ENCODE measurements at regions not wholly inside any gene's neighbourhood (a gene's known extent, or its start where the extent isn't known, plus 50 kb on each side); places are given as distances from the start of the nearest gene placed in this dataset.

DNA sequence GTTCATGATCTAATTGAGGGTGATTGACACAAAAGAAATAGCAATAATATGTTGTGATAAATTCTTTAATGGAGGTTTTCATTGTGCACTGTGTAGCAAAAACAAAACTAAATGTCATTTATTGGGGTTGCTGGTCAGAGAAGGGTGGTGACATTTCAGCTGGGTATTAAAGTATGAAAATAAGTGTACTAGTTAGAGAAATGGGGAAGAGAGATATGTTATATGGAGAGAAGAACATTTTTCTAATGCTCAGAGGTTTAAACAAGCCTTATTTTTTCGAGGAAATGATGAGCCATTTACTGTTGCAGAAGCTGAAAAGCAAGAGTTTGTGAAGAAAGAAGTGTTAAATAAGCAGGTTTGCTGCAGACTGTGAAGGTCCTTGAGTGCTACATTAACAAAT, 142.7 kb upstream of the PAQR3 start:
- H3K27ac ChIP-seq: no peak overlapping the region
- H3K36me3 ChIP-seq: no peaks in the 10 kb centered on the region
- no peaks in the 10 kb centered on the region for H3K9me3 ChIP-seq (replicated peaks)
- DNase-seq (ENCODE audit: low read depth in 1 of 2, low spot score in 2 of 2): no peak
- no peaks in the 10 kb centered on the region for H3K4me1 ChIP-seq (replicated peaks)
- H3K27me3 ChIP-seq (replicated peaks): no peaks in the 10 kb centered on the region
- H3K4me3 ChIP-seq: no peak overlapping the region

DNA sequence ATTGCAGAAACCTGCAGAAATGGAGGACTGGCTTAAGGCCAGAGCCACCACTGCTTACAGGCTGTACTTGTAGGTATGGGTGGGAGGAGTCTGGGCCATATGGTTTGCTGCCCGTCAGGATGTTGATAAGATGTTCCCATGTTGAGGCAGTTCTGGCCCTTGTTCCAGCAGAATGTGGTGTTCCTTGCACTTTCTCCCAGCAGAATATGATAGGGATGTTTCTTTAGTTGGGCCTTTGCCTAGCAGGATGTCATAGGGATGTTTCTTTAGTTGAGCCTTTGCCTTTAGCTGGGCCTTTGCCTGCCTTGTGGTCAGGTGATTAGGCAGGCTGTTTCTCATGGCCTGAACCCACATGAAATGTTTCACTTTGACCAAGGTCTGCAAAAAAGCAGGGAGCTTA, 139.1 kb upstream of the PAQR3 start:
- no peaks in the 10 kb centered on the region for H3K4me1 ChIP-seq (replicated peaks)
- no peaks in the 10 kb centered on the region for H3K27me3 ChIP-seq (replicated peaks)
- H3K4me3 ChIP-seq: no peak overlapping the region
- no peaks in the 10 kb centered on the region for H3K36me3 ChIP-seq
- DNase-seq (ENCODE audit: low read depth in 1 of 2, low spot score in 2 of 2): no peak
- H3K9me3 ChIP-seq (replicated peaks): no peaks in the 10 kb centered on the region
- no peak overlapping the region for H3K27ac ChIP-seq

DNA sequence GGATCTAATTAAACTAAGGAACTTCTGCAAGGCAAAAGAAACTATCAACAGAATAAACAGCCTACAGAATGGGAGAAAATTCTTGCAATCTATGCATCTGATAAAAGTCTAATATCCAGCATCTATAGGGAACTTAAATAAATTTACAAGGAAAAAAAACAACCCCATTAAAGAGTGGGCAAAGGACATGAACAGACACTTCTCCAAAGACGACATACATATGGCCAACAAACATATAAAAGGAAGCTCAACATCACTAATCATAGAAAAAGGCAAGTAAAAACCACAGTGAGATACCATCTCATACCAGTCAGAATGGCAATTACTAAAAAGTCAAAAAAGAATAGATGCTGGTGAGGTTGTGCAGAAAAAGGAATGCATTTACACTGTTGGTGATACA, 134.8 kb upstream of the PAQR3 start:
- no peaks in the 10 kb centered on the region for H3K36me3 ChIP-seq

DNA sequence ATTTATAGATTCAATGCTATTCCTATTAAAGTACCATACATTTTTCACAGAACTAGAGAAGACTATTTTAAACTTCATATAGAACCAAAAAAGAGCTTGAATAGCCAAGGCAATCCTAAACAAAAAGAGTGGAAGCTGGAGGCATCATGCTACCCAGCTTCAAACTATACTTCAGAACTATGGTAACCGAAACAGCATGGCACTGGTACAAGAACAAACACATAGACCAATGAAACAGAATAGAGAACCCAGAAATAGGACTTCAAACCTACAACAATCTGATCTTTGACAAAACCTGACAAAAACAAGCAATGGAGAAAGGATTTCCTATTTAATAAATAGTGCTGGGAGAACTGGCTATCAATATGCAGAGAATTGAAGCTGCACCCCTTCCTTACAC, 134.2 kb upstream of the PAQR3 start:
- Histone ChIP-seq H3K36me3 (no peaks in the 10 kb centered on the region), H3K4me3 (no peak overlapping the region), H3K27me3 (replicated peaks) (no peaks in the 10 kb centered on the region), H3K27ac (no peak overlapping the region), H3K9me3 (replicated peaks) (no peaks in the 10 kb centered on the region), H3K4me1 (replicated peaks) (no peaks in the 10 kb centered on the region)
- DNase-seq (ENCODE audit: low read depth in 1 of 2, low spot score in 2 of 2): no peak

More for the DNA sequence above, 134.8 kb upstream of the PAQR3 start:
- Histone ChIP-seq H3K4me1 (replicated peaks) (no peaks in the 10 kb centered on the region), H3K9me3 (replicated peaks) (no peaks in the 10 kb centered on the region), H3K27me3 (replicated peaks) (no peaks in the 10 kb centered on the region), H3K4me3 (no peak overlapping the region), H3K27ac (no peak overlapping the region)
- DNase-seq (ENCODE audit: low read depth in 1 of 2, low spot score in 2 of 2): no peak

DNA sequence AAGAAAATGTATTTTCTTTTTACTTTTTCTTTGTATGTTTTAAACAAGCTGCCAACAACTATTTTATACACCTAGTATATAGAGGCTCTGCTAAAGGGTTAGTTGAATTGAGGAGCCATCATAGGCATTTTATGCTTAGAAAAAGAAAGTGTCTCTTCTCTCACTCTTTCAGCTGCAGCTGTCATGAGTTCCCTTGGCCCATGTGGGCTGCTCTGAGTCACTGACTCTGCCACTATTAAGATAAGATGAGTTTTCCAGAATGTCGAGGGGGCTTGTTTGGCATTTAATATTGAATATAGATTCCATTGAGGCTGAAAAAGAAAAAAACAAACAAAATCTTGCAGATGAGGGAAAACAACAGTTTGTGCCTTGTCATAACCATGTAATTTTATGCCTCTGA, 126.0 kb upstream of the PAQR3 start:
- Histone ChIP-seq H3K36me3 (no peaks in the 10 kb centered on the region), H3K9me3 (replicated peaks) (no peaks in the 10 kb centered on the region), H3K4me3 (no peak overlapping the region), H3K4me1 (replicated peaks) (no peaks in the 10 kb centered on the region), H3K27me3 (replicated peaks) (no peaks in the 10 kb centered on the region), H3K27ac (no peak overlapping the region)
- DNase-seq (ENCODE audit: low read depth in 1 of 2, low spot score in 2 of 2): no peak

DNA sequence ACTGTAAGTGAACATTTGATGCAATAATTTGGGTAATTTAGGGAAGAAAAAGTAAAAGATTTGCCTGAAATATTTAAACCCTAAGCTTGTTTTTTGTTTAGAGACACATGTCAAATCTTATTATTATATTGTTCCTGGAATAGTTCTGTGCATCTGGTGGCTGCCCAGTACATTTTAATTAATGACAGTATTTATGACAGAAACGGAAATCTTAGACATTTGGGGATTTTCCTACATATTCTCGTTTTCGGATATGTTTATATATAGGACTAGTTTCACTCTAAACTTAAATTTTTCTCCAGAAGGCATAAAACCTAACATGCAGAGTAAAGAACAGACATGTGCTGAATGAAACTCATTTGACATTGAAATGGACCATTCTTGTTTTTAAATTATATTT, 125.6 kb upstream of the PAQR3 start:
- H3K27ac ChIP-seq: no peak overlapping the region
- H3K36me3 ChIP-seq: no peaks in the 10 kb centered on the region
- DNase-seq (ENCODE audit: low read depth in 1 of 2, low spot score in 2 of 2): no peak
- H3K4me3 ChIP-seq: no peak overlapping the region
- H3K4me1 ChIP-seq (replicated peaks): no peaks in the 10 kb centered on the region
- H3K27me3 ChIP-seq (replicated peaks): no peaks in the 10 kb centered on the region
- no peaks in the 10 kb centered on the region for H3K9me3 ChIP-seq (replicated peaks)

DNA sequence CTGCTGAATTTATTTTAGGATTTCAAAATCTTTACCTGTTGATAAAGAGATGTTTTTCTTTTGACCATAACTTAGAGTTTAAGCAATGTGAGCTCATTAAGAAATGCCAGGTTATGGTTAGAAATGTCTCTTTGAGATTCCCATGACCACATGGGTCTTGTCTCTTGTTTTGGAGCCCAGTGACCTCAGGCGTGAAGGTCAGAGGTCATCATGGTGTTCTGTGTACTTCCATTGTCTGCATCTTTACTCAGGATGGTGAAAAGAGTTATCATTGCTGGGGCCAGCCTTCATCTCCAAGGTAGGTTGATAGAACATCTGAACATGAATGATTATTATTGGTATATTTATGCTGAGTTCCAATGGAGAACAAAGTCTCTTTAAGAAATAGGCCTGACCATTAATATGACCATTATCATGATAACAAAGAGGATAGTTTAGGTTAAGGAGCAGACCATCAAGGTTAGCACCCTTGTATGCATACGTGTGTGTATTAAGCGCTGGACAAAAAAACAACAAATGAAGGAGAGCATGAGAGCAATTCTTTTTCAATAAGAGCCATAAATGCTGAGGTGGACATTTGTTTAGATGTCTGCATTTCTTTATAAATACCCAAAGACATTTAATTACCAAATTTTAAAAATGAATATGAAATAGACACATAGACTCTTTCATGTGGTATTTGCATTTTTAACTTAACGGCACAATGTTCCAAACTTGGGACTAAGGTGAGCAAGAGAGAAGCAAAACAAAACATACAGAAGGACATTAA, 120.6 kb upstream of the PAQR3 start:
- Histone ChIP-seq H3K27me3 (replicated peaks) (no peaks in the 10 kb centered on the region), H3K9me3 (replicated peaks) (no peaks in the 10 kb centered on the region), H3K36me3 (no peaks in the 10 kb centered on the region), H3K4me3 (no peak overlapping the region), H3K27ac (no peak overlapping the region), H3K4me1 (replicated peaks) (no peaks in the 10 kb centered on the region)
- DNase-seq (ENCODE audit: low read depth in 1 of 2, low spot score in 2 of 2): no peak

DNA sequence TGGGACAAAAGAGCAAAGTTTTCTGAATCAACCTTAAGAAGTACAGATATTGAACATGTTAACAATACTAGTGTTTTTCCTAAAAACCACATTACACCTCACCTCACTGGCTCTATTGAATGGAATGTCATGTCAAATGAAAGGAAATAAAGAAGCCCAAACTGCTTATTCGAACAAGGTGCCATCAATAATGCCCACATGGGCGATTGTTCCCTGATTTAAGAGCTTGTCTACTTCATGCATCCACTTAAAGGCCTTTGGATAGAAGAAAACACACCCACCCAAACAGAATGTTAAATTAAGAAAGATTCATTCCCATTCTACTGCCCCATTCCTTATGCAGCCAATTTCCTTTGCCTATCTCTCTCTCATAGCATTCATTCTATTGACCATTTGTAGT, 118.5 kb upstream of the PAQR3 start:
- H3K4me1 ChIP-seq (replicated peaks): no peaks in the 10 kb centered on the region
- H3K36me3 ChIP-seq: no peaks in the 10 kb centered on the region
- no peak for DNase-seq (ENCODE audit: low read depth in 1 of 2, low spot score in 2 of 2)
- no peaks in the 10 kb centered on the region; the same call in 1 of the 2 replicates for H3K27me3 ChIP-seq (replicated peaks)
- H3K4me3 ChIP-seq: no peak overlapping the region
- H3K27ac ChIP-seq: no peak overlapping the region
- H3K9me3 ChIP-seq (replicated peaks): no peaks in the 10 kb centered on the region

DNA sequence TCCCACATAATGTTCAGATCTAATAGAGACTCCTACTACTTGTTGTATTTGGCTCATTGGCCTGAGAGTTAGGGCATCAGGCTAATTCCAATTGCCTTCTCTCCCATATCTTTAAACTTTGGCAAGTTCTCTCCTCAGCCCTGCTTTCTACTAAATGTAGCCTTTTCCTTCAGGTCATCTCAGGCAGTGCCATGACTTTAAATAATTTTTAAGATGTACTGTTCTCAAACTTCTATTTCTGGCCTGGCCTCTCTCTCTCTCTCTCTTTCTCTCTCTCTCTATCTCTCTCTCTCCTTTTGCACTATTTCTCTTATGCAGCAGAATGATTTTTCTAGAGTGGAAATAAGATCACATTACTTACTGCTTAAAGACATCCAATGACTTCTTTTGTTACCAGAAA, 114.5 kb upstream of the PAQR3 start:
- Histone ChIP-seq H3K4me3 (no peak overlapping the region), H3K27me3 (replicated peaks) (no peaks in the 10 kb centered on the region; the same call in 1 of the 2 replicates), H3K4me1 (replicated peaks) (no peaks in the 10 kb centered on the region), H3K9me3 (replicated peaks) (no peaks in the 10 kb centered on the region), H3K27ac (no peak overlapping the region), H3K36me3 (no peaks in the 10 kb centered on the region)
- no peak for DNase-seq (ENCODE audit: low read depth in 1 of 2, low spot score in 2 of 2)

DNA sequence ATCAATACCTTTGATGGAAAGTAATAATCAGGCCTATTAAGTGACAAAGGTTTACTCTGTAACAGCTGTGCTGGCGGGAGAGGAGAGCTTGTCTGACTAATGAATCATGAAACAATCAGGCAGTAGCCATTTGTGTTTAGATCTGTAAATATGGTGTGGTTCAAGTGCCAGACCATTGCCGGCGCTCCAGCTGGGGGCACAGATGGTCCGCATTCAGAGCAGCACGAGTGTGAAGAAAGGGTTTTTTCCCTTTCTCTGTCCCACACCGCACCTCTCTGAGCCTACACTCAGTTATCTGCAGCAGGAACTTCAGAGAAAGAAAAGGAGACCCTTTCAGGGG, 111.3 kb upstream of the PAQR3 start:
- Histone ChIP-seq H3K4me1 (replicated peaks) (peaks cover 6% of the 10 kb centered on the region; the same call in 1 of the 2 replicates), H3K36me3 (no peaks in the 10 kb centered on the region), H3K4me3 (no peak overlapping the region), H3K27ac (no peak overlapping the region), H3K9me3 (replicated peaks) (no peaks in the 10 kb centered on the region), H3K27me3 (replicated peaks) (no peaks in the 10 kb centered on the region; the same call in 1 of the 2 replicates)
- no peak for DNase-seq (ENCODE audit: low read depth in 1 of 2, low spot score in 2 of 2)

DNA sequence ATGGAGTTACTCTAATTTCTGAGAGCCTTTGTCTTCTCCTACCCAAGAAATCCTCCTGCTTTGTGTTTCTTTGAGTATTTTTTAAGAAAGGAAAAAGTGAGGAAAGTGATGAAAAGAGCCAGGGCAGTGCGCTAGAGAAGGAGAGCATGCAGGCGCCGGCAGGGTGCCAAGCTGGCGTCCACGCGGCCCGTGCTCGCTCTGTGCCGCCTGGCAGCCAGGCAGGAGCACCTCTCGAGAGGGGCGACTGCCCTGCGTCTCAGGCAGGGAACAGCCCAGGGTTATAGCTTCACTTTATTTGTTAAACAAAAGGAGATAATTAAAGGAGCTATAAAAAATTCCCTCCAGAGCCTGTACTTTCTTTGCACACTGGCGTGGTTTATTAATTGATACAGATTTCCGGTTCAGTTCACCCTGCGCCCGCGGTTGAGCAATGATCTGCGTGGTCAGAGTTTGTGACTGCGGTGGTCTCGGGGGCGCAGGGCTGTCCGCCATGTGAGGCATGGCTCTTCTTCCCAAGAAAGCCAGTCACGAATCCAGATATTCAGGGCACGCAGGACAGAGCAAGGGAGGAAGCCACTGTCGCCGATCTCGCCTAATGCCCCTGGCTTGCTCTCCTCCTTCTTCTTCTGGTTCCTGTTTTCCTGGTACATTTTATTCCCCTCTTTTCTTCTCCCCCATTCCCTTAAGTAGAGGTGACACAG, 110.8 kb upstream of the PAQR3 start:
- no peak for DNase-seq (ENCODE audit: low read depth in 1 of 2, low spot score in 2 of 2)
- H3K9me3 ChIP-seq (replicated peaks): no peaks in the 10 kb centered on the region
- no peak overlapping the region for H3K4me3 ChIP-seq
- H3K27ac ChIP-seq: no peak overlapping the region
- peaks cover 6% of the 10 kb centered on the region; the same call in 1 of the 2 replicates for H3K4me1 ChIP-seq (replicated peaks)
- no peaks in the 10 kb centered on the region; the same call in 1 of the 2 replicates for H3K27me3 ChIP-seq (replicated peaks)
- no peaks in the 10 kb centered on the region for H3K36me3 ChIP-seq

DNA sequence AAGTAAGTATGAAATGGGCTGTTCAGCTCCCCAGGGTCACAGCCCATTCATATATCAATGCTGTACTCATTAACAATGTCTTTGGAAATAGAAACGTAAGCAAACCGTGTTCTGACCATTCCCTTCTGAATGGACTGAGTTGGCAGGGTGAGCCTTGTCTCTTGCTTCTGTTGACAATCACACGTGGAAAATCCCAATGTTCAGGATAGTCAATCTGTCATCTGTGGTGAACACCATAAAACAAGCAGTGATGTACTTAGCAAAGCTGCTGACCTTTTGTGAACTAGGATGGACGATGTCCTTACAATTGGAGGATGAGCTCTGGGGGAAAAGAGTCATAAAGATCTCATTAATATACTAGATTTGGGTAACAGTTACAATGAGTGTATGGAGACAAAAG, 109.6 kb upstream of the PAQR3 start:
- no peak for DNase-seq (ENCODE audit: low read depth in 1 of 2, low spot score in 2 of 2)
- H3K4me1 ChIP-seq (replicated peaks): peaks cover 6% of the 10 kb centered on the region; the same call in 1 of the 2 replicates
- no peaks in the 10 kb centered on the region for H3K9me3 ChIP-seq (replicated peaks)
- H3K27ac ChIP-seq: no peak overlapping the region
- no peaks in the 10 kb centered on the region for H3K36me3 ChIP-seq
- no peak overlapping the region for H3K4me3 ChIP-seq
- no peaks in the 10 kb centered on the region; the same call in 1 of the 2 replicates for H3K27me3 ChIP-seq (replicated peaks)

DNA sequence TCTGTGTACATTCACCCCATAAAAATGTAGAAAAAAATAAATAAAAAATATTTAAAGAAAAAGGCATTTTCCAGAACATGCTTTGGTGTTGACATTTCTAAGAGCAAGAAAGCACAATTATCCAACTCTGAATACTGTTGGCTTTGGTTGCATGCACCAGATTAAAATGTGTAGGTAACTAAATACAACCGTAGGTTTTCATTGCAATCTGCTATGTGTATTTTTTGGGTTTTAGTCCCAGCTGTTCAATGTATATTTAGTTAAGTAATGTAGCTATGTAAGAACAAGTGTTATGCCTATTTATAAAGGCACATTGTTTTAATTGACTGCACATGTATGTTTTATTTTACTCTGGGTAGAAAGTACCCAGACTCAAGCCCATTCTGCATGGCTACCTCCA, 108.1 kb upstream of the PAQR3 start:
- Histone ChIP-seq H3K27me3 (replicated peaks) (no peaks in the 10 kb centered on the region), H3K4me1 (replicated peaks) (peaks cover 6% of the 10 kb centered on the region; the same call in 1 of the 2 replicates), H3K9me3 (replicated peaks) (no peaks in the 10 kb centered on the region), H3K27ac (no peak overlapping the region), H3K4me3 (no peak overlapping the region), H3K36me3 (no peaks in the 10 kb centered on the region)
- no peak for DNase-seq (ENCODE audit: low read depth in 1 of 2, low spot score in 2 of 2)

DNA sequence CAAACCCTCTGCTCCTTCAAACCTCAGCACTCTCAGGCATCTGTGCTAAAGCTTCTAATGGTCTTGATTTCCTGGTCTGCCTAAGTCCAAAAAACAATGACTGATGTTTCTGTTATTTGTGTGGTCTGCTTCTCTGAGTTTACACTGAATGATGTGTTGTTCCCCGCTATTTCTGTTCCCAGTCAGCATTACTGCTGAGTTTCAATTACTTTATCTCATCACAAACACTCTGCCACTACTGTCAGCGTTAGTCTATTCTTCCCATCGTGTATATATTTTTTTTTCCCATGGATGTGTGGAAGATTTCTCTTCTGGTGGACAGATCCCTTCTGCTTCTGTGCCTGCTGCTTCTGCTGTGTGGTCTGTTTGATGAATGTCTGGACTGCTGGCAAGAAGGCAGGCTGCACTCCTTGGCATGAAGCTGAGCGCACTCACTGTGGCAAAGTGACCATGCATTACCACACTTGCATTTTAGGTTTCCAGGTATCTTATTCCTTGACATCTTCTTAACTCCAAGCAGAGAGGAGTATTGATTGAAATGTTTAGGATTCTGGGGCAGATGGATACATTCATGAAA, 106.9 kb upstream of the PAQR3 start:
- no peaks in the 10 kb centered on the region for H3K9me3 ChIP-seq (replicated peaks)
- H3K4me1 ChIP-seq (replicated peaks): peaks cover 6% of the 10 kb centered on the region; the same call in 1 of the 2 replicates
- H3K36me3 ChIP-seq: no peaks in the 10 kb centered on the region
- no peak overlapping the region for H3K4me3 ChIP-seq
- no peaks in the 10 kb centered on the region for H3K27me3 ChIP-seq (replicated peaks)
- H3K27ac ChIP-seq: no peak overlapping the region; the same call in 1 of the 2 replicates
- peak in 1 of 2 experiments; percentile 45 for DNase-seq (ENCODE audit: low read depth in 1 of 2, low spot score in 2 of 2)
